H1 (cell line): ENCODE measurements at regions not wholly inside any gene's neighbourhood (a gene's known extent, or its start where the extent isn't known, plus 50 kb on each side); places are given as distances from the start of the nearest gene placed in this dataset.

Experiments
- BCL11A ChIP-seq, 2 experiments: IDR thresholded peaks; one replicate each; pipeline ENCODE4 v1.6.1; 2011; ENCODE audit warnings: low read depth in 2 of 2, low read length in 2 of 2, mild to moderate bottlenecking in 2 of 2
- EP300 ChIP-seq, 2 experiments: IDR thresholded peaks; 1 replicate in 1 of 2; 2 replicates in 1 of 2; pipeline ENCODE4 v1.6.1; 2011 to 2012; ENCODE audit warnings: low read depth in 2 of 2, low read length in 2 of 2, mild to moderate bottlenecking in 2 of 2, borderline replicate concordance in 1 of 2, inconsistent platforms in 1 of 2, moderate library complexity in 1 of 2
- EZH2 ChIP-seq: fragments of 200-600 bp; sonication (generic); IDR thresholded peaks from 2 replicates; pipeline ENCODE4 v1.7.1; 2012; ENCODE audit warnings: low read depth, mild to moderate bottlenecking, moderate library complexity, low read length, inconsistent platforms; ENCODE audit not compliant: severe bottlenecking
- HDAC6 ChIP-seq: IDR thresholded peaks from one replicate; pipeline ENCODE4 v1.7.1; 2012; ENCODE audit warnings: low read depth, mild to moderate bottlenecking, inconsistent platforms, low read length, moderate library complexity
- KDM5A ChIP-seq: fragments of 200-600 bp; IDR thresholded peaks from 2 replicates; pipeline ENCODE4 v1.7.1; 2012; ENCODE audit warnings: mild to moderate bottlenecking, low read length, inconsistent platforms, mixed read lengths
- MAFK ChIP-seq: IDR thresholded peaks from 2 replicates; pipeline ENCODE4 v1.6.1; 2012; ENCODE audit warnings: low read depth, mild to moderate bottlenecking, improper control_type of control experiment, low read length
- POLR2A ChIP-seq, 2 experiments: IDR thresholded peaks; 1 replicate in 1 of 2; 2 replicates in 1 of 2; pipeline ENCODE4 v1.6.1; 2011; ENCODE audit warnings: low read depth in 2 of 2, low read length in 2 of 2, mild to moderate bottlenecking in 2 of 2; ENCODE audit errors: control extremely low read depth in 1 of 2
- RNF2 ChIP-seq: fragments of 200-900, 300-1000 bp; sonication (generic); IDR thresholded peaks from 2 replicates; pipeline ENCODE4 v1.7.1; 2016; ENCODE audit warnings: borderline replicate concordance, low read depth, mild to moderate bottlenecking, antibody characterized with exemption, low read length; ENCODE audit not compliant: poor library complexity, severe bottlenecking; ENCODE audit errors: missing control alignments
- SIRT6 ChIP-seq: IDR thresholded peaks from one replicate; pipeline ENCODE4 v1.7.1; 2012; ENCODE audit warnings: low read length, inconsistent platforms
- TF ChIP-seq, protein P1 (sequence below), 3 experiments: IDR thresholded peaks; 1 replicate in 2 of 3; 2 replicates in 1 of 3; pipeline versions ENCODE4 v1.5.1 to v1.6.1; 2011; ENCODE audit warnings: low read length in 3 of 3, mild to moderate bottlenecking in 3 of 3, inconsistent platforms in 2 of 3, low read depth in 1 of 3, moderate library complexity in 1 of 3; ENCODE audit not compliant: insufficient read depth in 1 of 3; ENCODE audit errors: control extremely low read depth in 1 of 3

DNA sequence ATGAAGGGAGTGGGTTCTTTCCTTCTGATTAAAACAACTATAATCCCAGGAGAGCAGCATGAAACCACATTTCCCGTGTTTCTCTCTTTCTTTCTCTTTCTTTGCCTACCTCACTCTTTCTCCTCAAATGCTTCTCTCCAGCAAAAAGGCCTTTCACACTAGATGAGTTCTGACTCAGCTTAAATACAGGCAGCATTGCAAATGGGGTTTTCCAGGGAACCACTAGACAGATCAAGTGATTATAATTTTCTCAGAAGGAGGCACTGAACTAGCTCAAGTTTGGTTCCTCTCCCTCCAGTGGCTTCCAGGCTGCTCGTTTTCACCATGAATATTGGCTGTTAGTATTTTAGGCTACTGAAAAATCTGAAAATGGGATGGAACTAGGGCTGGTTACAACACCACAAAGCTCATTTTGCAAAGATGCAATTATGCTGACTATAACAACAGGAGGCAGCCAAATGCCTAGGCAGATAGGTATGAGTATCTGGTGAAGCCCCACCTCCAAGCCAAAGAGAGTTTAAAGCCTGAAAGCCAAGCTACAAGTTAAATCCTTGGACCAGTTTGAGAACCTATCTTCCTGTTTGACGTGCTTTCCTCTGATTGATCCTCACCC lies 260.0 kb downstream of the MMUT start:
- TF ChIP-seq KDM5A (no peak), SIRT6 (no peak), EP300 (IDR thresholded peaks at IDR 0.05; ENCODE audit: borderline replicate concordance in 1 of 2, low read depth in 2 of 2, low read length in 2 of 2) (no peak), MAFK (no peak), POLR2A (IDR thresholded peaks at IDR 0.05; ENCODE audit: control extremely low read depth in 1 of 2, low read depth in 2 of 2, low read length in 2 of 2) (no peak), RNF2 (no peak), EZH2 (no peak), BCL11A (IDR thresholded peaks at IDR 0.05; ENCODE audit: low read depth in 2 of 2, low read length in 2 of 2) (no peak), HDAC6 (no peak)
- TF ChIP-seq, protein P1, sequence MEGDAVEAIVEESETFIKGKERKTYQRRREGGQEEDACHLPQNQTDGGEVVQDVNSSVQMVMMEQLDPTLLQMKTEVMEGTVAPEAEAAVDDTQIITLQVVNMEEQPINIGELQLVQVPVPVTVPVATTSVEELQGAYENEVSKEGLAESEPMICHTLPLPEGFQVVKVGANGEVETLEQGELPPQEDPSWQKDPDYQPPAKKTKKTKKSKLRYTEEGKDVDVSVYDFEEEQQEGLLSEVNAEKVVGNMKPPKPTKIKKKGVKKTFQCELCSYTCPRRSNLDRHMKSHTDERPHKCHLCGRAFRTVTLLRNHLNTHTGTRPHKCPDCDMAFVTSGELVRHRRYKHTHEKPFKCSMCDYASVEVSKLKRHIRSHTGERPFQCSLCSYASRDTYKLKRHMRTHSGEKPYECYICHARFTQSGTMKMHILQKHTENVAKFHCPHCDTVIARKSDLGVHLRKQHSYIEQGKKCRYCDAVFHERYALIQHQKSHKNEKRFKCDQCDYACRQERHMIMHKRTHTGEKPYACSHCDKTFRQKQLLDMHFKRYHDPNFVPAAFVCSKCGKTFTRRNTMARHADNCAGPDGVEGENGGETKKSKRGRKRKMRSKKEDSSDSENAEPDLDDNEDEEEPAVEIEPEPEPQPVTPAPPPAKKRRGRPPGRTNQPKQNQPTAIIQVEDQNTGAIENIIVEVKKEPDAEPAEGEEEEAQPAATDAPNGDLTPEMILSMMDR (IDR thresholded peaks at IDR 0.05; ENCODE audit: control extremely low read depth in 1 of 3, insufficient read depth in 1 of 3, low read depth in 1 of 3, low read length in 3 of 3): no peak
